ENCODE measurements at regions not wholly inside any gene's neighbourhood (a gene's known extent, or its start where the extent isn't known, plus 50 kb on each side); places are given as distances from the start of the nearest gene placed in this dataset.

- DNase-seq: no peak
Measured at GRCh38 chr3:124374583-124374982, 355.7 kb upstream of the UMPS start.

GRCh38 chr3:124381575-124382333 is 348.5 kb upstream of the UMPS start:
- no peak for DNase-seq

- DNase-seq: no peak
Measured at GRCh38 chr3:124383051-124383450, 347.2 kb upstream of the UMPS start.

- no peak for DNase-seq
Measured at GRCh38 chr3:124383846-124384466, 346.3 kb upstream of the UMPS start.

GRCh38 chr3:124384527-124384926 is 345.7 kb upstream of the UMPS start:
- no peak for DNase-seq

GRCh38 chr3:124385996-124386395 is 344.3 kb upstream of the UMPS start:
- DNase-seq: no peak

- no peak for DNase-seq
Measured at GRCh38 chr3:124386996-124387595, 343.2 kb upstream of the UMPS start.

GRCh38 chr3:124391774-124392173 is 338.5 kb upstream of the UMPS start:
- DNase-seq: no peak

- no peak for DNase-seq
Measured at GRCh38 chr3:124393340-124393739, 336.9 kb upstream of the UMPS start.

- DNase-seq: no peak
Measured at GRCh38 chr3:124395162-124395561, 335.1 kb upstream of the UMPS start.

- no peak for DNase-seq
Measured at GRCh38 chr3:124395584-124396338, 334.5 kb upstream of the UMPS start.

- DNase-seq: no peak
Measured at GRCh38 chr3:124396339-124396950, 333.8 kb upstream of the UMPS start.

- DNase-seq: no peak
Measured at GRCh38 chr3:124397088-124397487, 333.2 kb upstream of the UMPS start.

- no peak for DNase-seq
Measured at GRCh38 chr3:124398594-124398993, 331.7 kb upstream of the UMPS start.

- no peak for DNase-seq
Measured at GRCh38 chr3:124401843-124402242, 328.4 kb upstream of the UMPS start.

GRCh38 chr3:124402791-124403190 is 327.5 kb upstream of the UMPS start:
- no peak for DNase-seq

GRCh38 chr3:124404621-124405020 is 325.6 kb upstream of the UMPS start:
- no peak for DNase-seq

- DNase-seq: no peak
Measured at GRCh38 chr3:124407260-124407659, 323.0 kb upstream of the UMPS start.

- DNase-seq: no peak
Measured at GRCh38 chr3:124409650-124410275, 320.5 kb upstream of the UMPS start.

- no peak for DNase-seq
Measured at GRCh38 chr3:124410471-124410870, 319.8 kb upstream of the UMPS start.

- no peak for DNase-seq
Measured at GRCh38 chr3:124411728-124412127, 318.5 kb upstream of the UMPS start.

- no peak for DNase-seq
Measured at GRCh38 chr3:124412644-124413043, 317.6 kb upstream of the UMPS start.

GRCh38 chr3:124413393-124413792 is 316.9 kb upstream of the UMPS start:
- DNase-seq: no peak
